ENCODE measurements at regions not wholly inside any gene's neighbourhood (a gene's known extent, or its start where the extent isn't known, plus 50 kb on each side); places are given as distances from the start of the nearest gene placed in this dataset.

DNA sequence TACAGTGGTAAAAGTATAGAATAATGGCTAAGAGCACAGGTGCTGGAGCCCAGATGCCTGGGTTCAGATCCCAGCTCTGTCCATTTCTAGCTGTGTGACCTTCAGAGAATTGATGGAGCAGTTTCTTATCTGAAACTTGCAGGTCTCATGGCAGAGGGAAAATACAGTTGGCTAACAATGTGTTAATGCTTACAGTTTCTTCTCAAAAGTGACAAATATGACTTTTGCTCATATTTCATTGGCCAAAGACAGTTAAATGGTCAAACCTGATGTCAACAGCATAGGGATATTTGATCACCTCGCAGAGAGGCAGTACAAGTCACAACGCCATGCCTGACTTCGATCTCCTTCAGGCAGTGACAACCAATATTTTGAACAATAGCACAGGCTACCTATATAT lies 60.2 kb upstream of the LCORL start:
- TF ChIP-seq ZNF565 (CRISPR knock-in tag; conservative IDR thresholded peaks at IDR 0.05; ENCODE audit: low read depth), result no peak
- no peak for TF ChIP-seq CSDC2 (CRISPR knock-in tag; IDR thresholded peaks at IDR 0.05)
- TF ChIP-seq ARNTL (CRISPR knock-in tag; IDR thresholded peaks at IDR 0.05; ENCODE audit: borderline replicate concordance, low read depth), result no peak
- TF ChIP-seq ZNF8 (CRISPR knock-in tag; IDR thresholded peaks at IDR 0.05), result no peak

All from SK-N-SH treated with all-trans-retinoic acid at 6 μM for 48 hours (cell line).